ENCODE measurements at regions not wholly inside any gene's neighbourhood (a gene's known extent, or its start where the extent isn't known, plus 50 kb on each side); places are given as distances from the start of the nearest gene placed in this dataset.

DNA sequence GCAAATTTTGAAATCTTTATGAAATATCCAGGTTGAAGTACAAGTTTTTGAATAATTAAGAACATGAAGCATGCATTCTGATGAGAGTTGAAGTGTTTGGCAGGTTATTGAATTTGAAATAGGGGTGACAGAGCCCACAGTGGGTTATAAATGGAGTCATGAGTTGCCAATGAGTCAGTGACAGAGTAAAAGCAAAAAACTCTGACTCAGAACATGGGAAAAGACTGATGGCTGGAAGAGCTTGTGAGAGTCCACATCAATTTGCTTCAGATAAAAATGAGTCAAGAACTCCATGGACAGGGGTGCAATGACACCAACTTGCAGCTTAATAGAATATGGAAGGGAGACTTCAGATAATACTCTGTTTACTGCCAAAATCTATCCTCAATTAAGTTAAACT, 105.3 kb downstream of the SLC6A15 start:
- DNase-seq: no peak

DNA sequence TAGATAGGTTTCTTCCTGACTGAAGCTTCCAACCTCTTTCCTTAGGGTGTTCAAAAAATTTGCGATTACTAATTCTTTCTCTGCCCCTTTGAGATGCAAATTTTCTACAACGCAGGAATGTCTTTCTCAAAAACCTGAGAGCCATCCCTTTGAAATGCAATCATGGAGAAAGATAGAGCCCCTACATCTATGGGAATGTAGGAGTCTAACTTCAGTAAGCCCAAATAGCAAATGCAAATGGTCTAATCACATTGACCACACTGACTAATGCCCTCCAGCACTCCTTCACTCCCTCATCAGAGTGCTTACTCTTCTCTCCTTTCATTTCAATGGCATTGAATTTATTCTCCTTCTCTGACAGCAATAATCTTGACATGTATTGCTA, 107.1 kb downstream of the SLC6A15 start:
- DNase-seq: no peak

DNA sequence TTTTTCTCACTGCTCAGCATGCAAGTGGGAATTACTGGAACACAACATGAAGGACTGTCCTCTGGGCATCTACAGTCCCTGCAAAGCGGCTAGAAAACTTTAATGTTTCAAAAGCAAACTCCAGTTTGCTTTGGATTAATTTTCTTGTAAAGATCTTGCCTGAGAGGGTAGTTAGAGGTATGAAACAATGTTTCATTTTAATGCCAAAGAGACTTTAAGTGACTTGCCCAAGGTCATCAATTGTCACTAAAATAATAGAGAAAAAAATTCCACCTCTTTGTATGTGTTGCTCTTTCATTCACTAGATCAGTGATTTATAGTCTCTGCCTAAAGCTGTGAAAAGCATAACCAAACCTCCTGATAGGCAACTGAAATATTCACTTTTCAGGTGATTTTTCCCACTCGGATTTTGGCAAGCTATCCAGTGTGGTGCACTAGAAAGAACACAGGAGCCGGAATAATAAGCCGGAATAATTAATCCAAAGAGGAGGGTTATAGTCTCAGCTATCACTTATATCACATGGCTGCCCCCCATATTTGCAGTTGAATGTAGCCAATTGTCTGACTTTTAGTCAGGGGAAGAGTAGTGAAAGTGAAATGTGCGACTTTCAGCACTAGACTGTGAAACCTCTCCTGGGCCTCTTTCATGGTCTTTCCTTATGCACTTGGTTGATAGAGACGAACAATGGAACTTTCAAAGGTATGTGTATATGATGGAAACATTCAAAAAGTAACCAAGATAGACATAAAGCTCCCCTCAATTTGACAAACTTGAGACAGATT, 107.7 kb downstream of the SLC6A15 start:
- no peak for DNase-seq

DNA sequence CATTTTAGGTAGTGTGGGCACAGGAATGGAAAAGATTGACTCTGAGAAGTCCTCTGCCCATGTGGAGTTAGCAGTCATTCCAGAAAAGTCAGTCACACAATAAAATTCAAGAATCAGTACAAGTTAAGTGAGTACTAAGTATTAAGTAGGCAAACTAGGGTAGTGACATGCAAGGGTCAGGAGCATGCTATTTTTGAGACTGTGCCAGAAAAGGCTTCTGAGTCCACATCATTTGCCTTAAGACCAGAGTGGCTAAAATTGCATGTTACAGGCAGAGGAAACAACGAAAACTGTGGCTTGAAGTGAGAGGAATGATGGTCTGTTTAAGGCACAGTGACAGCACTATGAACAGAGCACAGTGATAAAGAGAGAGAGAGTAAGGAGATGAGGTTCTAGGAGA, 108.9 kb downstream of the SLC6A15 start:
- no peak for DNase-seq

DNA sequence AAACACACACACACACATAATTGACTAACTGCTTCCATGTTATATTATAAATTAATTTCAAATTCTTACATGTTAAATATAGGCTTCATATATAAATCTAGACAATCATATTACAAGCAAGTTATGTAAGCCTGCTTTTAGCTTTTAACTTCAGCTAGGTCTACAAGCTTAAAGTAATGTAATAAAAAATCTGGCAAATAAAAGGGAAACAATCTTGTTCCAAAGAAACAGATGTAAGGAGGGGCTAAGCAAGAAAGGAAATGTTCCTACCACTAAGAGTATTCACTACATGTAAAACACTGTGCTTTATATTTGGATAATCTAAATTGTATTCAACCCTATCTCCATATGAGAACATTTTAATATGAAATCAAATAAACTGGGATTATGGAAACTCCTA, 110.4 kb downstream of the SLC6A15 start:
- DNase-seq: no peak

DNA sequence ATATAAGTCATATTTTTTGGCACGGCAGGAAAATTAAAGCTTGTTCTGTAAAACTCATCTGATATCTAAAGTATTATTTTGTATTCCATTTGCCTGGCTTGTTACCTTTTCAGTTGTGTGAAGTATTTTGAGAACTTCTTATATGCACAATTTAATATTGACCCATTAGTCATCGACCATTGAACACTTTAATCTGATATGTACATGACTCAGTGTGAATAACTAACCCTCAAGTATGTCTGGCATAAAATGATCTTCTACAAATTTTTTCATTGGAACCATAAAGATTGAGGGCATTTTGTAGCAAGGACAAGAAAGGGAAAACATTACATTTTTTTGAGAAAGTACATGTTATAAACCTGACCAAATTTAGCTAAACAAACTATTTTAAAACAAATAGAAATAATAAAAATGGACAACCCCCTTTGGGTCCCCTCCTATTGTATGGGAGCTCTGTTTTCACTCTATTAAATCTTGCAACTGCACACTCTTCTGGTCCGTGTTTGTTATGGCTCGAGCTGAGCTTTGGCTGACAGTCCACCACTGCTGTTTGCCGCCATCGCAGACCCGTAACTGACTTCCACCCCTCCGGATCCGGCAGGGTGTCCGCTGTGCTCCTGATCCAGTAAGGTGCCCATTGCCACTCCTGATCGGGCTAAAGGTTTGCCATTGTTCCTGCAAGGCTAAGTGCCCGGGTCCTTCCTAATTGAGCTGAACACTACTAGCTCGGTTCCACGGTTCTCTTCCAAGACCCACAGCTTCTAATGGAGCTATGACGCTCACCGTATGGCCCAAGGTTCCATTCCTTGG, 118.8 kb downstream of the SLC6A15 start:
- no peak for DNase-seq

DNA sequence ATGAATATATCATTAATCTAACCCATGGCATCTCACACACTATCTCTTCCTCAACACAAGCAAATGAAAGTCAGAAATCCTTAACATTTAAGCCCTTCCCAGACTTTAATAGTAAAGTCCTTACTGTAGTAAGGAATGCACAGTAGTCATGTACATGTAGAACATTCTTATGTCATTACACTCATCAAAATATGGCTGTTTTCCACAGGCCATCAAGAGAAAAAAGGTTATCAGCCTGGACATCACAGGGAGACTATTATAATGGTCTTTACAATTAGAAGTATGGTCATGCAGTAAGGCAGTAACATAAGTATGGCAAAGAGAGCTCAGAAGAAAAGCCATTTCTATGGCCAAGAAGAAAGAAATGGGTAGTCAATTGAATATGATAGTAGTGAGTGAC, 121.2 kb downstream of the SLC6A15 start:
- no peak for DNase-seq

DNA sequence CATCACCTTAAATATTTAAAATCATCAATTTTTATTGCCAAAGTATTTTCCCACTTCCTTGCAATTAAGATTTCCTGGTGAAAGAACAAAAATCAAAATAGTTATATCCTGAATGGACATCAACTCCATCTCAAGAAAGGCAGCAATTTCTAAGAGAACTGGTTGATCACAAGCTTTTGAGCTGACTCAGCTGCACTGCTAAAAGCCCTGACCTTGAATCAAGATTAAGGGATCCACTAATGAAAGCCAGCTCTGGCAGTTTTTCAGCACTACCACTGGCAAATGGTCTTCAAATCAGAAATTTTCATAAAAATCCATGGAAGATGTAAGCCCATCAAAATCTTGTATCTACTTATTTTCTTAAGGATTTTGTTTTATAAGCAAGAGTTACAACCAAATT, 123.4 kb downstream of the SLC6A15 start:
- no peak for DNase-seq

DNA sequence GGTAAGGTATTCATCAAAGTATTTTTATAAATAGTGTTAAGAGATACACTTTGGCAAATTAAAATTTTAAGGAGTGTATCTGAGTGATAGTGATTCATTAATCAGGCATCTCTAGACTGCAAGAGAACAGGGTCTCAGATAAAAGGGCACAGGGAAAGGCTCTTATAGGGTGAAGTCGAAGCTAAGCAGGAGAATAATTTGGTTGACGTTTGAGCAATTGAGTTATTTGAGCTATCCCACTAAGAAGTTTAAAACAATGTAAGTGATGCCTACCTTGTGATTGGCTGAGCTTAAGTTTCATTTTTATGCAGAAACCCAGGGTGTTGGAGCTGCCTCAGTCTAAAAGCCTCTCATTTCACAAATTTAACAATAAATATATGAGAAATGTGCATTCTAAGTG, 125.3 kb downstream of the SLC6A15 start:
- no peak for DNase-seq

DNA sequence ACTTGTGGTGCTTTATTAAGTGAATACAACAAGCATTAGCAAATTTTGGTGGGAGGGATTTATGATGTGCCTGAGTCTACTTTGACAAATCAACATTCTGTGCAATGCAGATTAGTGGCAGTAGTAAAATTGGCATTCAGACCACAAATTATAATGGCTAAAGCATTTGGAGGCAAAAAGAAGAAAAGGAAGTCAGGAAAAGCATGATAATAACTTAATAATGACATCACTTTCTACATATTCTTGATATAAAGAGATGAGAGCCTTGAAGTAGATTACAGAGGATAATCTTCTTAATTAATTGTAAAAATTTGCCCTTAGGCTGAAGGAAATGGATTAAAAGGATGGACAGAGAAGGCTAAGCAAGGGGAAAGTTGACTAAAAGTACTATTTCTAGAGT, 126.0 kb downstream of the SLC6A15 start:
- DNase-seq: no peak

DNA sequence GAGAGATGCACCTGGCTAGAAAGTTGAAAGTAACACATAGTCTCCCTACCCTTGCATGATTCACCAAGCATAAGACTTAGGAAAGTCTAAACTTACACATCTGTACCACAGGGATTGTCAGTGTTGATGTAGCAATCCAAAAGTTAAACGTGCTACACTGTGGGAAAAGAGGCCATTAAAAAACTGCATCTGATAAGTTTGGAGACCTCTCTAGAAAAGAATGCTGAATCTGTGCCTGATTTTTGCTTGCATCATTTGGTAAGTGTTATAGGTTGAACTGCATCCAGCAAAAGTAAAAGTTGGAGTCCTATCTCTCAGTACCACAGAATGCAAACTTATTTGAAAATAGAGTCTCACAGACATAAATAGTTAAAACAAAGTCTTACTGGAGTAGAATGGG, 126.6 kb downstream of the SLC6A15 start:
- no peak for DNase-seq

DNA sequence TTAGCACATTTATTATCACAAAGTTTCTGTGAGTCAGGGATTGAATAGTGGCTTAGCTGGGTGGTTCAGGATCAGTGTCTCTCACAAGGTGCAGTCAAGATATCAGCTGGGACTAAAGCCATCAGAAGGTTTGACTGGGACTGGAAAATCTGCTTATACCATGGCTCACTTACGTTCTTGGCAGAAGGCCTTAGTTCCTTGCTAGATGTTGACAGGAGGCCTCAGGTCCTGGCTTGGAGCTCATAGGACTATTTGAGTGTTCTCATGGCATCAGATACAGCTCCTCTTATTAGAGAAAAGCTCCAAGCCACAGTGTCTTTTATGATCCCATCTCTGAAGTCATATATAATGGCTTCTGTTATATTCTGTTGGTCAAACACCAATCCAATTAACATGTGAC, 127.3 kb downstream of the SLC6A15 start:
- no peak for DNase-seq

DNA sequence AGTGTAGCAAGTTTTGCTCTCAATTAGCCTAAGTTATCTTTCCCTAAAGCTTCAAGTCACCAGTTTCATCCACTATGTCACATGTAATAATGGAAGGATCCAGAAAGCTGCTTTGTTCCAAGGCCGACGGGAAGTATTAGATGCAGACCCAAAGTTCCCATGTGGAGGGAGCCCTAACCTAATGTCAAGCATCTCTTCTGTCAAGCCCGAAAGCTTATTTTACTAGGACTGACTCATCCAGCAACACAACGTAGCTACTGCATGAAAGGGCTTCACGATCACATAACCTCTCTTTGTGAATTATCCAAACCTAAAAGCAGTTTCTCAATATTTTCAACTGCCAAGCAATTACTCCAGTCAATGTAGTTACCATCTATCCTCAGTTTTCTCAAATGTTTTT, 133.4 kb downstream of the SLC6A15 start:
- DNase-seq: no peak

DNA sequence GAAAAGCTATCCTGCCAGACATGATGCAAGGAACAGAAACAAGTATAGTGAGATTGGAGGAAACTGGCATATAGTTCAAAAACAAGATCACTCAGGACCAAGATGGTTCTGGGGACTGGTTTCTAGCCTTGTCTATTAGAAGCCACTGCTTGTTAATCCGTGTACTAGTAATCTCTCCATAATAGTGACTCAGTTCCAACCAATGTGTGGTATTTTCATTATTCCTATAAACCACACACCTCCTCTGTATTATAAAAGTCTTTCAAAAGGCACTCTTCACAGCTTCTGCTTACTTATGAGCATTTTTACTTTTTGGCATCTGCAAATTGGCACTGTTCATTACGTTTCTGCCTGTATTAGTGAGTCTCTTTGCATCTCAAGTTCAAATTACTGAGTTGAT, 140.3 kb downstream of the SLC6A15 start:
- no peak for DNase-seq

DNA sequence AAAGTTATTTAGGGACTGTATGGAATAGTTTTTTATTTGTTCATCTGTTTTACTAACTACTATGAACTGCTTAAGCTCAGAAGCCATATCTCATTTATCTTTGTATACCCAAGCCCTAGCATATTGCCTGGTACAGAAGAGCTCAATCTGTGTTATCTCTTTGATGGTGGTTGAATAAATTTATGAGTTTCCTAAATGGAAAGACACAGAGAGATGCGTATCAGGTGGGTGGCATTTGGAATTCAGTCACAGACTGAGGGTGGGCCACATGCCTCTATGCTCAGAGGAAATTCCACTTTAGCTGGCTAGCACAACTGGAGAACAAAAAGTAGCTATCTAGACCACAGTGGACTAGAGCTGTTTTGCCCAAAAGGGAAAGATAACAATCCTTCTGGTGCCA, 145.5 kb downstream of the SLC6A15 start:
- no peak for DNase-seq

DNA sequence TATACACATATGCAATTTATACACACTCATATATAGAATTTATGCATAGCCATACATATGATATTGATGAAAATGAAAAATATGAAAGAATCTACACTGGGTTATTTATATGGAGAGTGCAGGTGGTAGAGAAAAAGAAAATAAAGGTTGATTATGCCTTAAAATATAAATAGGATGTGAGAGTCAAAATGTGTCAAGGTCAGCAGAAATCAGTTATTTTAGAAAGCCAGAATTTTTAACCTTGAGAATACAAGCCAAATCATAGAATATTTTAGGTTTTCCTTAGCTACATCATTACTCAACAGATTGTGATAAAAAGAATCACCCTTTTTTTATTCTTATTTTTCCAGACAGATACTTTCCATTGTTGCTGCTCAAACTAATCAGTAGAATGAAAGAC, 146.2 kb downstream of the SLC6A15 start:
- DNase-seq: no peak

DNA sequence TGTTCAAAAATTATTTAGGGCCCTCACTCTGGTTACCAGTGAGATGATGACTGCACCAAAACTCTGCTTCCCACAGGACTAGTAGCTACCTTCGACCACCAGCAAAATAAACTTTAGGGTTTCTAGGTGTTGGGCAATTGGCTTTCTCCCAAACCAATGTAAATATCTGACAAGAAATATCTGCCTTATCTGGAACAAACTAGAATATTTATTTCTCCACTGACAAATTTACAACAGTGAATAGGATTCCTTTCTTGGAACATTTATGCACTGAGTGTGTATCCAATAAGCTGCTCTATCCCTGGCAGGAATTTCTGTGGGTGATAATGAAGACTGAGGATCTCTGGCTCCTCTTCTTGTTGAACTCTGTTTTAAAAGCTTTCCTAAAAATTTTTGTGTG, 148.6 kb downstream of the SLC6A15 start:
- no peak for DNase-seq

DNA sequence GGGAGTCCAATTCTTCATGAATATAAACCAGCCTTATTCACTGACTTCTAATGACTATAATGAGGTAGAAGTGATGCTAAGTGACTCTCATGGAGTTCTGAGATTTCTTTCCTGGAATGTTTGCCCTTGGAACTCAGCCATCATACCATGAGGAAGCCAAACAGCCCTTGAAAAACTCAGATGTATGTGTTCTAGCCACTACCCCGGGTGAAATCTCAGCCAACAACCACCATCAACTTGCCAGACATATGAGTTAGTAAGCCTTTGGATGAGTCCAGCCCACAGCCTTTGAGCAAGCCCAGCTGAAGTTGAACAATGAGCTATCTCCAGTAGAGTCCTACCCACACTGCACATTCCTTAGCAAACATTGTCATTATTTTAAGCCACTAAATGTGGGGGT, 149.5 kb downstream of the SLC6A15 start:
- no peak for DNase-seq

DNA sequence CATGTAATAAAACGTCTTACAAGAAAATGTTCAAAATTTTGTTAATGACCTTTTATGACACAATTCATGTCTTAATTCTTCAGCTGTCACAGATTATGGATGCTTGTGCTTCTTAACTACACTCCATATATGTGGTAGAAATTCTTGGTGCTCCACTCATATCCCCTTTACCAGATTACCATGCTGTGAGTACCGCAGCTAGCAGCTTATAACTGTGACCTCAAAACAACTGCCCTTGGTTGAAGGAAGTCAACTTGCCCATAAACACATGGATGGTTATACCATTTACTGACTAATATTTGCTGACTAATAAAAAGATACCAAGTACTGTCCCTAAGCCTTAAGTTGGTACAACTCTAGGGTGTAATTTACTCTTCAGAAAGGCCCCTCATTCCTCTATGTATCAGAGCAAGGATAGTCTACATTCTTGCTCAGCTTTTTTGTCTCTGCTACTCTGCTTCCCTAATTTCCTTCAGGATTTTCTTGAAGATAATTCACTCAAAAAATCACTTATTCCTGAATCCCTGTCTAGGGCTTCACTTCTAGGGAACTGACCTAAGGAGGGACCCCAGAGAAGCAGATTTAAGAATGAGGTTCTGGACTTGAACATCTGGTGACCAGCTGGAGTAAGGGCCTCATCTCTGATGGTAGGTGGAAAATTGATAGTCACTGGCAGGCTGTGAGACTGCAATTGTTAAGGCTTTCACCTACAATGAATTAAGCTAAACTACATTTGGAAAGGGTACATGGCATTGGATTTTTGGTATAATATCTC, 152.3 kb downstream of the SLC6A15 start:
- no peak for DNase-seq

DNA sequence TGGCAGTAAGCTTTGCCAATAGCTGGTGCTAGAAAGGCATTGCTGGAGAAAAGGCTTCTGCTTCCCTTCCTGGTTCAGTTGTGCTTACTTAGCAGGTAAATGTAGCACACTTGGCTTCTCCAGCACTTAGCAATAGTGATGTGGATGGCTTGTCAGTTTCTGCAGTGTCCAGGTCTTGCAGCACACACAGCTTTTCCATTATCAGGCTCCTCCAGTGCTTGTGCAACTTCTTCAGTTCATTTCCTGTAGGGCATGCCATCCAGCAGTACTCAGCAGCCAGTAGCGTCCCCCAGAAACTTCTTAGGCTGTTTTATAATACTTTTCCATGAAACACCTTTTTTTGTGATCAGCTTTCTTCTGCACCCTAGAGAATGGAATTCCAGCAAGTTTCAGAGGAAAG, 154.6 kb downstream of the SLC6A15 start:
- DNase-seq: no peak

DNA sequence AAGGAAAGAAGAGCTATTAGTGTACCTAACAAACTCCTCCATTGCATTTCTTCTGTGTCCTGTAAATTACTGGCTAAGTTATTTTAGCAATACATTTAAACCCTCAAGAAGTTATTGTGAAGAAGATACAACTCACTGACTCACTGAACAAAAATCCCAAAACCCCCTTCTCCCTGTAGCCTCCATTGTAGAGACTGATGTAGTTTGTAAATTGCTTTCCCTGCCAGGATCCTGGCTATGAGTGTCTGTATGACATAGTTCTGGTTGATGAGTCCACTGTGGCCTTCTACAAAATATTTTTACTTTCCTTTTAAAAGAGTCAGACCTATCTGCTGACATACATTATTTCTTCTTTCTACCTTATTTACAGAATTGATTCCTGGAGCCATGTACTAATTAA, 155.6 kb downstream of the SLC6A15 start:
- DNase-seq: no peak

DNA sequence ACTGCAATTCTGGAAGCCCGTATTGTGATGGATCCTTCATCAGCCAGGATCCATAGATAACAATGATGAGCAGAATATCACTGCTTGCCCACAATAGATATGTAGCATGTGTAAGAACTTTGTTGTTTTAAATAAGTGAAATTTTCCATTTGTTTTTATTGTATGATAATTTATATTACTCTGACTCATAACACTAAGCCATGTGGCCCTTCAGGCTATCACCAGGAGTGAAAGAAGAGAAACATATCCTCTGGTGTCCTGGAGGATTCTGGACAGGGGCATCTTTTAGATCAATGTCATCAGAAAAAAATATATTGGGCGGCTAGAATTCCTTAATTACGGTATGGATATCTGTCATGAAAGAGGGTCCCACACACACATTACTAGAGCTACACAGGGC, 167.5 kb downstream of the SLC6A15 start:
- no peak for DNase-seq

DNA sequence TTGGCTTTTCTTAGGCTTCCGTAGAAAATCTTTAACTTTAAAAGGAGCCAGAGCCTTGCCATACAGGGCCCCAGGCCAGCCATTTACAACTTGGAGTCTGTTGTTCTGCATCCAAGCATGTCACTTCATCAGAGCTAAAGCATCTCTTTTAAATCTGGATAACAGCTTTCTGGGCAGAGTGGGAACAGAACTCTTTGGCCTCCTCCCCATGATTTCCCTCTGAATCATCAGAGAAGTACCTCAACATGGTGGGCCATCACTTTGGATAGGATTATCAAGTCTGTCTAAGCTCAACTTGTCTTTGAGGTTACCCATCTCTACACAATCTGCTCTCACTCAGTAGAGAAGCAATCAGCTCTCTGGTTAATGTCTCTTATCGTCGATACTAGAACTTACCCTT, 170.9 kb downstream of the SLC6A15 start:
- DNase-seq: no peak

DNA sequence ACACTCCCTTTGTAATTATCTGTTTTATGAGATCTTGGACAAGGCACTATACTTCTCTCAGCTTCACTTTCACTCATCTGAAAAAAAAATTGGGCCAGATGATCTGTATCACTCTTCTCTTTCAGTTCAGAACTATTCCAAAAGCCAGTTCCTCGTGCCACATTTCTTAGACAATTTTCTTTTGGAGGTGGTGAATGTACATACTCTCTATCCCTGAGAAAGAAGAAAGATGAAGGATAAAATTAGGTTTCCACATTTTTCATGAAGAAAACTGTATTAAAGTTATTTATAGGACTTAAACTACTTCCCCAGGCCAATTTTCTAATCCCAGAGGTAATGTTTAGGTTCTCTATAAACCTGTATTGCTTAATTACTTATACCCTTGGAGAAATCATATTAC, 171.6 kb downstream of the SLC6A15 start:
- no peak for DNase-seq
